ENCODE measurements at regions not wholly inside any gene's neighbourhood (a gene's known extent, or its start where the extent isn't known, plus 50 kb on each side); places are given as distances from the start of the nearest gene placed in this dataset.

DNA sequence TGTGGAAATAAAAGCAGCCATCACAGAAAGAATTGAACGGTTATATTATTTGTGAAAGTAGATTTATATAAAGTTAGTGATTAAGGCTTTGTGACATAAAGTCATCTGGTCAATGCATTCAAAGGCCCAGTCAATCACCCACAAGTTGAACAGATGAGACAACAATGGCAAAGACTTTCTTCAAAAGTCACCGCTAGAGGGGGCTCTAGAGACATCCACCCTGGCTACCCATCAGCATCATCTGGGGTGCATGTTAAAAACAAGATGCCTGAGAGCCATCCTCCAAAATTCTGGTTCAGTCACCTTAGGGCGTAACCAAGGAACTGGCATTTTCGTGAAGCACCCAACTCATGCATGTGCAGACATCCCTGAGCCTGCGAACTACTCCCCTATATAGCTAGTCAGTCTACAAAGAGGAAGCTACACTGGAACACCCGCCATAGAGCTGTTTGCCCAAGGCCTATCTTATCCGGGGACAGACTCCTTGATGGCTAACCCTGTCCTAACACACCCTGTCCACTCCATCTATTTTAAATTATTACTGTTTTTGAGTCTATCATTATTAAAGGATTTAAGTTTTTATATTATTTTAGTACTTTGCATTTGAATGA lies 970.5 kb downstream of the UQCRFS1 start:
- Histone ChIP-seq H3K27me3 (no peaks in the 10 kb centered on the region), H3K27ac (no peak overlapping the region), H3K4me1 (no peaks in the 10 kb centered on the region), H3K9me3 (no peaks in the 10 kb centered on the region), H3K36me3 (no peaks in the 10 kb centered on the region), H3K4me3 (no peak overlapping the region)
- intact Hi-C loops (cut with DNase I), result no loop called here
- TF ChIP-seq, protein P1, sequence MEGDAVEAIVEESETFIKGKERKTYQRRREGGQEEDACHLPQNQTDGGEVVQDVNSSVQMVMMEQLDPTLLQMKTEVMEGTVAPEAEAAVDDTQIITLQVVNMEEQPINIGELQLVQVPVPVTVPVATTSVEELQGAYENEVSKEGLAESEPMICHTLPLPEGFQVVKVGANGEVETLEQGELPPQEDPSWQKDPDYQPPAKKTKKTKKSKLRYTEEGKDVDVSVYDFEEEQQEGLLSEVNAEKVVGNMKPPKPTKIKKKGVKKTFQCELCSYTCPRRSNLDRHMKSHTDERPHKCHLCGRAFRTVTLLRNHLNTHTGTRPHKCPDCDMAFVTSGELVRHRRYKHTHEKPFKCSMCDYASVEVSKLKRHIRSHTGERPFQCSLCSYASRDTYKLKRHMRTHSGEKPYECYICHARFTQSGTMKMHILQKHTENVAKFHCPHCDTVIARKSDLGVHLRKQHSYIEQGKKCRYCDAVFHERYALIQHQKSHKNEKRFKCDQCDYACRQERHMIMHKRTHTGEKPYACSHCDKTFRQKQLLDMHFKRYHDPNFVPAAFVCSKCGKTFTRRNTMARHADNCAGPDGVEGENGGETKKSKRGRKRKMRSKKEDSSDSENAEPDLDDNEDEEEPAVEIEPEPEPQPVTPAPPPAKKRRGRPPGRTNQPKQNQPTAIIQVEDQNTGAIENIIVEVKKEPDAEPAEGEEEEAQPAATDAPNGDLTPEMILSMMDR (IDR thresholded peaks at IDR 0.05), result no peak
- TF ChIP-seq POLR2AphosphoS5 (IDR thresholded peaks at IDR 0.05; ENCODE audit: insufficient read depth in 1 of 2, low read depth in 1 of 2) (no peak), POLR2A (IDR thresholded peaks at IDR 0.05) (no peak)
- DNase-seq (ENCODE audit: extremely low spot score in 2 of 2), result no peak

DNA sequence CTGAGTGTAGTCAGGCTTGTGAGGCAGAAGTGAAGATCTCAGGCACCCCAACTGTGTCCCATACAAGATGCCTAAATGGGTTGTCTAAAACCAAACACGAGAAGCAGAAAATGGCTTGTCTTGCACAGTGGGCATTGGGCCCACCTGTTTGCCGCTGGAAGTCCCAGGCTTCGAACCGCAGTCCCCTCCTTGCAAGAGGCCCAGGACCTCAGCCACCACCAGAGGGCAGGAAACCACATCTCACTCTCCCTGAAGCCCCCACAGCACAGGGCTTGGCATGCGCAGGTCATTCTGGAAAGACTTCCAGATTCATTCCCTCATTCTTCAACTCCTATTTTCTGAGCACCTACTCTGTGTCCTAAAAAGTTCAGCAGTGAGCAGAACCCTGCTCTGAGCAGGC lies 973.7 kb downstream of the UQCRFS1 start:
- Histone ChIP-seq H3K27me3 (no peaks in the 10 kb centered on the region), H3K4me1 (no peaks in the 10 kb centered on the region), H3K9me3 (no peaks in the 10 kb centered on the region), H3K27ac (no peak overlapping the region), H3K4me3 (no peak overlapping the region), H3K36me3 (no peaks in the 10 kb centered on the region)
- TF ChIP-seq, protein P1 (IDR thresholded peaks at IDR 0.05), result no peak
- TF ChIP-seq POLR2AphosphoS5 (IDR thresholded peaks at IDR 0.05; ENCODE audit: insufficient read depth in 1 of 2, low read depth in 1 of 2) (no peak), POLR2A (IDR thresholded peaks at IDR 0.05) (no peak)
- no peak for DNase-seq (ENCODE audit: extremely low spot score in 2 of 2)
- intact Hi-C loops (cut with DNase I), result no loop called here

DNA sequence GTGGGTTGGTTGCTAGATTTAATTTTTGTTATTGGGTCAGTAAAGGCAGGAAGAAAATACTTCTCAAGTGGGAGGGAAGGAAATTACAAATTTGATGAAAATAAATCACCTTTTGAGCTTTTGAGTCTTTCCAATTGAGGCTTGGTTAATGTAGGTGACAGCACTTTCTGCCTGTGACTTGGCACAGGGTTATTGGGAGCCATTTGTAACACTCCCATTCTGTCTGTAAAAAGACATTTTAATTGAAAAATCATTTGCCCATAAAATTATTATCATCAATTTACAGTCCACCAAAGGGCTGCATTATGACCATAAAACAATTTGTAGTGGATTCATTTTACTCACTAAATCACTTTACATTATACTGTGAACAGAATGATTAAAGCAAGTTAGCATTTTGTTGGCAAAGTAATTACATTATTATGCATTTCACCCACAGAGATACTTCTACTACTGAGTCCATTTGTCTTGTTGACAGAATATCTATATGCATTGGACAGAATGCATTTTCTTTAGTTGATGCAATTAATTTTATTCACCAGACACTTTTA lies 974.6 kb downstream of the UQCRFS1 start:
- Histone ChIP-seq H3K4me1 (no peaks in the 10 kb centered on the region), H3K9me3 (no peaks in the 10 kb centered on the region), H3K27me3 (no peaks in the 10 kb centered on the region), H3K27ac (no peak overlapping the region), H3K36me3 (no peaks in the 10 kb centered on the region), H3K4me3 (no peak overlapping the region)
- DNase-seq (ENCODE audit: extremely low spot score in 2 of 2), result no peak
- intact Hi-C loops (cut with DNase I), result no loop called here
- TF ChIP-seq, protein P1 (IDR thresholded peaks at IDR 0.05), result no peak
- TF ChIP-seq POLR2AphosphoS5 (IDR thresholded peaks at IDR 0.05; ENCODE audit: insufficient read depth in 1 of 2, low read depth in 1 of 2) (no peak), POLR2A (IDR thresholded peaks at IDR 0.05) (no peak)

DNA sequence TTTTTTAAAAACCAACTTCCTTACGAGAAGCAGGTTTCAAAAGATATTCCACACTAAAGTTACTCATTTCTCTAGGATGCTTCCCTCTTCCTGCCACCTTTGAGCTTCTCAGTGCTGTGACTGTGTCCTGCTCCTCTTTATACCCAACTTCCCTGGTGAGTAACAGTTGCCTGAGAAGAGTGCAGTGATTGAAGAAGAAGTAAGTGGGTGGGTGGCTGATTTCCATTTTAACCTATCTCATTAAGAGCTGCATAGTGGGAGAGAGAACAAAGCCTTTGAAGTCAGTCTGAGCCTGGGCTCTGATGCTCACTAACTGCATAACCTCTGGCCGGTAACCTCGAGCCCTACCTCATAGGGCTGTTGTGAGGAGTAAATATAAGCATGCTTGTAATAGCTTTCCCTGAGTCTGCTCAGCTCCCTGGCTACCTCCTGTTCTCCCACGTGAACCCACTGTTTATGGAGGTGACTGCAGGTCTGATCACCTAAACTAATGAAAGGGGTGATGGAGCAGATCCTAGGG lies 977.3 kb downstream of the UQCRFS1 start:
- no peak for DNase-seq (ENCODE audit: extremely low spot score in 2 of 2)

DNA sequence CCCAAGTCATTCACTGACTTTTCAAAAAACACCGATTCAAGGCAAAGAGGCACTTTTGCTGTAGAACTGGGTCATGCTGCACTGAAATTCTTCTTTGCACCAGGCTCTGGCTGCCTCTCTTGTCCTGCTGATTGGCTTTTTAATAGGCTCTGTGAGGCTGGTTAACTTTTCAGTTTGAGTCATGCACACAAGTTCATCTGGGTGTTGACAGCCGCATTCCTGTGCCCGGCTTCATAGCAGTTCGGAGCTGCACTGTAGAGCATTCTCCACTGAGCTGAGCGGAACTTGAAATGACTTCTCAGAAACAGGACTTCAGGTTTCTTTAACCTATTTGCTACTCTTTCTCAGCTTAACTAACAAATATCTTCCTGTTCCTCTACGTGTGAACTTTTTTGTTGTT lies 978.3 kb downstream of the UQCRFS1 start:
- no peaks in the 10 kb centered on the region for H3K36me3 ChIP-seq
- H3K27ac ChIP-seq, result no peak overlapping the region
- no peak overlapping the region for H3K4me3 ChIP-seq
- intact Hi-C loops (cut with DNase I), result no loop called here
- H3K27me3 ChIP-seq, result no peaks in the 10 kb centered on the region
- no peaks in the 10 kb centered on the region for H3K4me1 ChIP-seq
- no peak for DNase-seq (ENCODE audit: extremely low spot score in 2 of 2)
- H3K9me3 ChIP-seq, result no peaks in the 10 kb centered on the region
- TF ChIP-seq, protein P1 (IDR thresholded peaks at IDR 0.05), result no peak
- TF ChIP-seq POLR2AphosphoS5 (IDR thresholded peaks at IDR 0.05; ENCODE audit: insufficient read depth in 1 of 2, low read depth in 1 of 2), result no peak
- no peak for TF ChIP-seq POLR2A (IDR thresholded peaks at IDR 0.05)

More for the DNA sequence above, 977.3 kb downstream of the UQCRFS1 start:
- H3K9me3 ChIP-seq, result no peaks in the 10 kb centered on the region
- no peak overlapping the region for H3K4me3 ChIP-seq
- no peak for TF ChIP-seq POLR2A (IDR thresholded peaks at IDR 0.05)
- H3K27ac ChIP-seq, result no peak overlapping the region
- no peaks in the 10 kb centered on the region for H3K4me1 ChIP-seq
- H3K27me3 ChIP-seq, result no peaks in the 10 kb centered on the region
- intact Hi-C loops (cut with DNase I), result no loop called here
- H3K36me3 ChIP-seq, result no peaks in the 10 kb centered on the region

Measured in vagina (tissue), 2 donors.